ENCODE measurements at regions not wholly inside any gene's neighbourhood (a gene's known extent, or its start where the extent isn't known, plus 50 kb on each side); places are given as distances from the start of the nearest gene placed in this dataset.

- TF ChIP-seq CTCF (conservative IDR thresholded peaks at IDR 0.05; ENCODE audit: low read depth, low read length), result no peak
- no peak for TF ChIP-seq EZH2 (IDR thresholded peaks at IDR 0.05; ENCODE audit: borderline replicate concordance, low read depth, low read length, poor library complexity, severe bottlenecking)
Measured at GRCh38 chr13:58949646-58950045, 1214.1 kb downstream of the DIAPH3 start.

Data from A673 (cell line).